Stimulated activated CD4-positive, alpha-beta T cell treated with anti-CD3 and anti-CD28 coated beads, Interleukin-1b, Interleukin-23, amount 100 ng/mL, for 48 hours (primary cell): ENCODE measurements at regions not wholly inside any gene's neighbourhood (a gene's known extent, or its start where the extent isn't known, plus 50 kb on each side); places are given as distances from the start of the nearest gene placed in this dataset.

Experiments used
- DNase-seq: peaks from one replicate; pipeline ENCODE4 v3.0.0-alpha.2; 2020

DNA sequence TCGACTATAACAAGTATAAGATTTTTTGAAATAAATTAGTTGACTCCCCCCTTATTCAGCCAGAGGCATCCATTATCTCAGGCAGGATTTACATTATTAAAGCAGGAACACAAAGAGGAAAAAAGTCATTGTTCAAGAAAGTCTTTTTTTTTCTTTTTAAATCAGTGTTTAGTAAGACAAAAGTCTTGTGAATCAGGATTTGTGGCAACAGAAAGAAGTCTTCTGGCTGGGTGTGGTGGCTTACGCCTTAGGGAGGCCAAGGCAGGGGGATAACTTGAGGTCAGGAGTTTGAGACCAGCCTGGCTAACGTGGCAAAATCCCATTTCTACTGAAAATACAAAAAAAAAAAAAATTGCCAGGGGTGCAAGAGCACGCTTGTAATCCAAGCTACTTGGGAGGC, 505.5 kb downstream of the LMO4 start:
- no peak for DNase-seq

DNA sequence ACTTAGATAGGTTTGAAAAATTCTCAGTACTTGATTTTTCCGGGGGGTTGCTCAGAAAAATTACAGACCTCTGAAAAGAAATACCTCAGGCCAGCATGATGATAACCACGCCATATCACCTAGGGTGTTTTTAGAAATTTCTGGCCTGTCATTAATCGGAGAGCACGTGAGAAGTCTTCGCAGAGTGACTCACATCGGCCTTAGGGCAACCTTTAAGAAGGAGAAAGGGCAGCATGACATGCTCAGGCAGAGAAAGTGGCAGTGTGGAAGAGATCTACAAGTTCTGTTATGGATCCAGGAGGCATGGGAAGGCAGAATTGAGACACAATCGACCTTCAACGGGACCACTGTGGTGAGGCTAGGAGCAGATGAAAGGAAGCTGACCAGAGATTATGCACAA, 506.3 kb downstream of the LMO4 start:
- no peak for DNase-seq

DNA sequence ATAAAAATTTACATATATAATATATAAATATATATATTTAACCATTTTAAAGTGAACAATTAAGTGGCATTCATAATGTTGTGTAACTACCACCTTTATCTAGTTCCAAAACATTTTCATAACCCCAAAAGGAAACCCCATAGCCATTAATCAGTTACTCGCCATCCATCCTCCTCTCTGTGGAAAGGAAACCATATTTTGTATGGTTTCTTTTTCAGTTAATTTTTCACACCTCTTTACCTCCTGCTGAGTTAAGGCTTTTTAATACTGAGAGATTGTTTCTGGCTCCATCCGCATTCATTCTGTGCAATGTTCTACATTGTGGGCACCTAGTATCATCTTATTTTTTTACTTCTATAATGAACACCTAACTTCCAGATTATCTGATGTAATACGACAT, 512.1 kb downstream of the LMO4 start:
- DNase-seq: no peak

DNA sequence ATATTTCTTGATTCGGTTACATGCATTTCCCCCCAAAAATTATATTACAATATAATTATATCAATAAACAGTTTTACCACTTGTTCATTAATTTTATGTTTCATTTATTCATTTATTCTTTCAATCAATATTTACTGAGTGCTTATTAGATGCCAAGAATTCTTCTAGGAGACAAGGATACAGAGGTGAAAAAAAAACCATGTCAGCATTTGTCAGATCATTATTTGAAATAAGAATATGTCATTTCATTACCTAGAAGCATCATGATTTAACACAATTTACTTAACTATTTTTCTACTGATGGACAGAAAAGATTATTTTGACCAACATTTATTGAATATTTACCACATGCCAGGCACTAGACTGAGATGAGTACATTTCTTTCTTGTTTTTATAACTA, 512.7 kb downstream of the LMO4 start:
- DNase-seq: no peak

DNA sequence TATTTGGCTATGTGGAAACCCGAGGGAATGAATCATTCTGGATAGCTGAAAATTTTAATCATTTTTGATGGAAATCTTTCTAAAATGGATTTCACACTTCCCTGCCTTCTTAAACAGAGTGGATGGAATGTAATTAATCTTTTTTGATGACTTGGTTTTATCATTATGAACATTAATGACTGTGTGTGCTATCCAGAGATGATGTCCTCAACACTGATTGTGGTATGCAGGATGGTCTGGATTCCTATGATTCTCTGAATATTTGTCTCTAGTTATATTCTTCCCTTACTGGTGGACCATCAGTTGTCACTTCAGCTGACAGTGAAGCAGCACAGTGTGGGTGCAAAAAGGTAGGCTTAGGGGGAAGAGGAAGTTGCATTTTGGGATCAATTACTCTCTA, 513.5 kb downstream of the LMO4 start:
- DNase-seq: no peak

DNA sequence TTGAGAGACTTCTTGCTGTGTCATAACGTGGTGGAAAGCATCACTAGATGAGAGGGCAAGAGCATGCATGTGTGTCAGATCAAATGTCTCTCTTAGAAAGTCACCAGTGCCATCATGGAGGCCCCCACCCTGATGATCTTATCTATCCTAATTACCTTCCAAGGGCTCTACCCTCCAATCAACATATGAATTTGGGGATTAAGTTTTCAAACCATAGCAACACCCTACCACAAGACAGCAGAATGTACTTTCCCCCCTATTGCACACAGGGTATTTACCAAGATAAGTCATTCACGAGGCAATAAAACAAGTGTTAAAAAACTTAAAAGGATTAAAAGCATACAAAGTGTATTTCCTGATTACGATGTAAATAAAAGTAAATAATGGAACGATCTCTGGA, 515.6 kb downstream of the LMO4 start:
- no peak for DNase-seq

DNA sequence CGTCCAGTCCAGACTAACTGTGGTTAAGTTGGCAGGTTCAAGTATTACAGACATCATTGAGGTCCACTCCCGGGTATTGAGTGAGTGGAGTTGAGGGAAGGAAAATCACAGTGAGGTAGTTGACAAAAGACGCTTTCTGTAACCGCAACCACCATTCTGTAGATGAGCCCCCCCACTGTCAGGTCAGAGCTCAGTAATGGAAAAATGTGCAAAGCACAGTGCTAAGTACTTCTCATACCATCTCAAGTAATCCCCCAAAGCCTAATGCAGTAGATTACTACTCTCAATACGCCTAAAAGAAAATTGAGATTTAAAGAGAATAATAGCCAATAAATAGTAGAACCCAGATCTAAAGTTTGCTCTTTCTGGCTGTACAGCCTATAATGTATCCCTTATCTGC, 522.8 kb downstream of the LMO4 start:
- no peak for DNase-seq

DNA sequence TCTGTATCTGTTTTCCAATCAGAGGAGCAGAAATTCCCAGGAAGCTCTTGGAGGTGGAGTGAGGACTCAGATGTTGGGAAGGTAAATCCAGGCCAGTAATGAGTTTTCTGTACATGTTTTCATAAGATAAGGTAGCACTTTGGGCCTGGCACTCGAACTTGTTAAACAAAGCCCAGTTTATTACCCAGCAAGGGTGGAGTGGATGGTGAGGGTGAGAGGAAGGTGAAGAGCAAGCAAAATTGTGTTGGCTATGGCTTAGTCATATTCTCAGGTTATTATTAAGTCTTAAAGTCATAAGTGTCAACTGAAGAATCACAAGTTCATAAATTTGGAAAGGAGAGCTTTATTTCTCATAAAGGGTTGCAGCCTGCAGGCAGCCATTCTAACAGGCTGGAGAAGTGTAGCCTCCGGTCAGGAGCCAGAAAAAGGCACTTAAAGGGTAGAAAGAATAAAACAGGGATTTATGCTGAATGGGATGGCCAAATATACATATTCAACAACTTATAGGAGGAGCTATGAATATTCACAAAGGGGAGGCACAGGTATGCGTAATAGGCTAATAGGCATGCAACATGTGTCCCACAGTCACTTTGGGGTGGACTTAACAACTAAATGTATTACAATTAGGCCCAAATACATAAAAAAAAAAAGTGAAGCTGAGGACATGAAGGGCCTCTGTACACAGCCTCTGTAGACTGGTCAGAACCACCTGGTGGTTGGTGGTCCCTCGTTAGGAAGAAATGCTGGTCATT, 523.9 kb downstream of the LMO4 start:
- no peak for DNase-seq

DNA sequence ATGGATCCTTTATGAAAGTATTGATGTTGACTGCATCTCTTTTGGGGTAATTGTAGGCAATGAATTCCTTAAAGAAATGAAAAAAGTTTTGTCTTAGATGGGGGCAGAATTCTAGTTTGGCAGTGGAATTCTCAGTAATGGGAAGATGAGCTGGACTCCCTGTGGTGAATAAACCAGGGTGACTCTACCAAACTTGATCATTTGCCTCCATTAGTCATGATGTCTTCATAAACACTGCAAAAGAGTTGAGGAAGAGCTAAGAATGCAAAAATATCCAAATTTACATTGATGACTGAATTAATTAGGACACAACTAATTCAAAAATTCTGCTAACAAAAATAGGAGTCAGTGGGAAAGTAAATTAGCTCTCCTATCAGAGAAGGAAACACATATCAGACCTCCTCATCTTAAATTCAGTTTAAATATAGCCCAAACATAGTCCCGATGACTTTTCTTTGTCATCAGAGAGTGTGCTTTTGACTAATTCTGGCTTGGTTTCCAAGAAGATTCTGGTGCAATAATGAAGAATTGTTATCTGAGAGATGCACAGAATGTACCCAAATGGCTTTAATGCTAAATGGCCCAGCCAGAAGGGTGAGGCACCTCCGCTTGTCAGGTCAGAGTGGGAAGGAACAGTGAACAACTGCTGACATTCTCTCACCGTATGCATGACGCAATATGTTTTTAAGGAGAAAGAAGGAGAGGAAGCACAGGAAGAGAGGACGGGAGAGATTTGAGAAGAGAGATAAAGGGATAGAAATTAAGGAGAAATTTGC, 525.1 kb downstream of the LMO4 start:
- no peak for DNase-seq

DNA sequence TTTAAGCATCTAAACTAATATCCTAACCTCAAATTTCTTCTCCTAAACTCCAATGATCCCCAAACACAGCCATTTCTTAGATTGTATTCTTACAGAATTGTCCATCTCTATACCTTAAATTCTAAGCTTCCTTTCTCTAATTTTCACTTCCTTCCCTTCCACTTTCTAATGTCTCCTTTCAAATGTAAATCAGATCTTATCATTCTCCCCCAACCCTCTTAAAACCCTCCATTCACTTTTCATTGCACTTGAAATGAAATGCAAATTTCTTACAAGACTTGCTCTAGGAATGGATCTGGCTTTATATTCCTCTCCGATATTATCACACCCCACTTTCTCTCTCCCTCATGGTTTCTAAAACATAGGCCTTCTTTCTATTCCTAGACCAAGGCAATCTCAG, 534.6 kb downstream of the LMO4 start:
- no peak for DNase-seq

DNA sequence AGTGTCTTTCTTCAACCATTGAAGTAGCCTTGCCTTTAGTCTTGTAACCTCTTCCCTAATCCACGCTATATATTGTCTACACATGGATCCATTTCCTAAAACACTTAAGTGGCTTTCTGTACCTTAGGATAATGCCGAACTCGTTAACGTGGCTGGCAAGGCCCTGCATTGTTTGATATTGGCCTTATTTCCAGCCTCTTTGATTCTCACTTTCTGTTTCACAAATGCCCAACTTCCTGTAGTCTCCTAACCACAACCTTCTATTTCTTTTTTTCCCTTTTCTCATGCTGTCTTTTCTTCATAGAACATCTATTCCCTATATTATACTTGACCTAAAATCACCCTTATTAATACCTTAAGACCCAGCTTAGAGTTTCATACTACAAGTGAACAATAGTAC, 536.0 kb downstream of the LMO4 start:
- no peak for DNase-seq

DNA sequence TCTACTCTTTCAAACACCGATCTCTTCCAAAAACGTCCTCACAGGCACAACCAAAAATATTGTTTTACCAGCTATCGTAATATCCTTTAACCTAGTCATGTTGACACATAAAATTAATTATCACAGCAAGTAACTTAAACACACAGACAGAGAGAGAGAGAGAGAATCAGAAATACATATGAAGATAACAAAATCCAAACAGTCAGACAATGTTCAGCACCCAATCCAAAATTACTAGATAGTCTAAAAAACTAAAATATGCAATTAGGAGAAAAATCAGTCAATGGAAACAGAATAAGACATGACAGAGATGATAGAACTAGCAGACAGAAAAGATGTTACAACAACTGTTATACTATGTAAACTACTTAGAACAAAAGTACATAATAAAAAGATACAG, 537.7 kb downstream of the LMO4 start:
- no peak for DNase-seq

DNA sequence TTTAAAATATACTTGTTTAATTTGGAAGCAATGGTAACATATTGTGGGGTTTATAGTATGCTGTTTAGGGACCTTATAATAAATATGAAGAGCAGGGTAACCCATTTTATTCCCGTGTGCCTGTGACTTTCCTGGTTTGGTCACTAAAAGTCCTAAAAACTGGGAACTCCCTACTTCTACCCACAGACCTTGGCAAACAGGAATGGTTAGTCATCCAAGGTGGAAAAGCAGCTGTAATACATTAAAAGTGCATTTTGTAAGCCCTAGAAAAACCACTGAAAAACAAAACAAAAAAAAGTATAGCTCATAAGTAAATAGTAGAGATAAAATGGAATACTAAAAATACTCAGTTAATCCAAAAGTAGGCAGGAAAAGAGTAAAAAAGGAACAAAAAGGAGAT, 538.9 kb downstream of the LMO4 start:
- DNase-seq: no peak

DNA sequence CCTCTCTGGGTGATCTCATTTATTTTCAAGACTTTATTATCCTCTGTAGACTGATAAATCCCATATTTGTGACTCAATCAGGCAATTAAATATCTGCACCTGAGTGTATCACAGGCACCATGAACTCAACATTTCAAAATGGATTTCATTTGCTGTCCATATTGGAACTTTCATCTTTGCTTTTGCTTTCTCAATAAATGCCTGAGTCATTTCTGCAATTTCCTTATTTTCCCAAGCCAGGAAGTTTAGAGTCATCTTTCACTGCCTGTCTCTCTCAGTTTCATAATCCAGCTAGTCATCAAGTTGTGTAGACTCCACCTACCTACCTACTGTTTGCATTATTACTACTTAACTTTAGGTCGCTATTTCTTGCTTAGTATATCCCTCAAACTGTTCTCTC, 540.9 kb downstream of the LMO4 start:
- no peak for DNase-seq

DNA sequence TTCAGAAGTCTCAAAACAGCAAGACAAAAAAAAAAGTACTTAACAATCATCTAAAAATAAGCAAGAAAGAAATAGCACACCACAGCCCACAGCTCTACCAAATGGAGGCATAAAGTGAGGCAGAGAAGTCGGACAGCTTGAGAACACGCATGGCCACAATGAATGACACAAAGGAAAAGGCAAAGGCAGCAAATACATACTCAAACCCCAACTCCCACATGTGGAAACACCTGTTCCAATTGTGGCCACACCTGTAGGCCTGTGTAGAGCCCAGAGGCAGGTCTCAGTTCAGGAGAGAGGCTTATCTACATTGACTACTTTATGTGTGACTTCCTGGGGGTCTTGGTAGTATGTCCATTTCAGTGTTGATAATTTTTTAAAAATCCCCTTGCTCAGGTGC, 543.5 kb downstream of the LMO4 start:
- DNase-seq: no peak

DNA sequence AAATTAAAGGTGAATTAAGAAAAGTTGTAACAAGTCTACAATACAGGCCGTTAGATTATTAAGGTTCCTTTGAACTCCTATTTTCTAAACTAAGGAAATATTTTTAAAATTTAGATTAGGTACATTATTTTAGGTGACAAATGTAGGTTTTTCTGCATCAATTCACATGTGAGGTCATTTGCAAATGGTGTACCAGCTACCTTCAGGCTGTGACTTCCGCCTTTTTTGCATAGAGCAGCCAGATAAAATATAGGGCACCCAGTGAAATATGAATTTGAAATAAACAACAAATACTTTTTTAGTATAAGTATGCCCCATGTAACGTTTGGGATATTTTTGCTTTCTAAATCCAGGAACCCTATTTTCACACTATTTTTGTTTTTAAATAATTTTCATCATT, 544.0 kb downstream of the LMO4 start:
- no peak for DNase-seq

DNA sequence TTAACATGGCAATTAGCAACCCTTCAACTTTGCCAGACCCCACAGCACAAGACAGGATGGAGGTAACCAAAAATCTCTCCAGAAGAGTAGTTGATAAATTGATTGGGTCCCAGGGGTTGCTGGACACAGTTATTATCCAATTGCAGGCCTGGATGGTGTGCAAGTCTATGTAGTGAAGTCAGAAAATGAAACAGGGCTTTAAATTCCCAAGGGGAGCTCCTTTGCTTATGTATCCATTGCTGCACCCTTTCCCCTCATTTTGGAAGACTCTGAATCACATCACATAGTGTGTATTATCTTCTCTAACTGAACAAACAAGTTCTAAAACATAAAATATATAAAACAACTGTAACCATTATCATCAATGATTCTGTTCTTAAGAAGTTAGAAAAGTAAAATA, 550.2 kb downstream of the LMO4 start:
- DNase-seq: no peak

DNA sequence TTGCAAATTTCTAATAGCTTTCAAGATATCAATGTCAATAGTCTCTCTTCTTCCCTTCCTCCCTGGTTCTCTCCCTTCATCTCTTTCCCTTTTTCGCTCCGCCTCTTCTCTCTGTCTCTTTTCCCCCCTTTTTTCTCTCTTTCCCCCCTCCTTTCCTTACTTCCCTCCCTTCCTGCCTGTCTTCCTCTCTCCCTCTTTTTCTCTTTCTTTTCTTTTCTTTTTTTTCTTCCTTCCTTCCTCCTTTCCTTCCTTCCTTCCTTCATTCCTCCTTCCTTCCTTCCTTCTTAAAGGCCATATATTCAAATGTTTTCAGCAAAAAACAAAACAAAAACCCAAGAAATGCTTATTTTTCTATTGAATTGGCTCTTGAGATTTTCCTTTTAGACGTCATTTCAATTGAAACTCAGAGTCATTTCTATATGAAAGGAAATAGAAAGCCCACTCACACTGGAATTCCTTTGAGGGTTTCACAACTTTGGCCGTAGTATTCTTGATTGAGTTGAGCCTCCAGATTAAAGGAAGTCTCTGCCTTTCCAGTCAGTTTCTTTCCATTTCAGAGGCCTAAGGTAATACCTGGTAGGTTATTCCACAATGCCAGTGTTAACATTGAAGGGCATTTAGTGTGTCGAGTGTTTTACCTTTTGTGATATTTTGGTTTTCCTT, 551.5 kb downstream of the LMO4 start:
- no peak for DNase-seq

DNA sequence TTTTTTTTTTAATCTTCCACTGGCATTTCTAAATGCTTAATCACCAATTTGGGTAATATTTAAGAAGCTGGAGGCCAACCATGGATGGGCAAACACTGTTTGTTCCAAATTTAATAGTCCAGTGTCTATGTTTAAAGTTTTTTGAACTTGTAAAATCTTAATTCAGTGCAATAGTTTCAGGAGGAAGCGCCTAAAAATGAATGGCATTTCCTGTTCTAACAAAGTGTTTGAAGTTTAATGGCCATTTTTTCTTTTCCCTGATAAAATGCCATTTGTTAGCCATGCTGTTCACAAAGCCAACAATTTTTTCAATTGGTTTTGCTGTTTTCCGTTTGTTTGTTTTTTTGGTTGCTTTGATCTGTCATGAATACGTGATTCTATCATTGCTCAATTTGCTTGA, 552.1 kb downstream of the LMO4 start:
- DNase-seq: no peak

DNA sequence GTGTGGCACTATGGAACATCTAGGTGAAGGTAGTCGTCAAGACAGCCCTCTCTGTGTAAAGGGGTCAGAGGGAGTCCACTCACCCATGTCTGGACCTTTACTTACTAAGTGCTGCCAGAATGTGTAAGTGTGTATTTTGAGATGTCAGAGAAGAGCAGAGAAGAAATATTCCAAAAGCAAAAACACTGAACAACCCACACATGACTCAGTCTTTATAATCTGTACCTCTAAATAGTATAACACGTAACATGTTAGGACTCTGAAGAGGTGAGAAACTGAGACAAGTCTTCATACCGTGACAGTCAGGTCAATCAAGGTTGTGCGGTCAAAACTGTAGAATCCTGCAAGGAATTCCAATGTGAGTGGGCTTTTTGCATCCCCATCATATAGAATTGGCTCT, 555.2 kb downstream of the LMO4 start:
- DNase-seq: no peak

DNA sequence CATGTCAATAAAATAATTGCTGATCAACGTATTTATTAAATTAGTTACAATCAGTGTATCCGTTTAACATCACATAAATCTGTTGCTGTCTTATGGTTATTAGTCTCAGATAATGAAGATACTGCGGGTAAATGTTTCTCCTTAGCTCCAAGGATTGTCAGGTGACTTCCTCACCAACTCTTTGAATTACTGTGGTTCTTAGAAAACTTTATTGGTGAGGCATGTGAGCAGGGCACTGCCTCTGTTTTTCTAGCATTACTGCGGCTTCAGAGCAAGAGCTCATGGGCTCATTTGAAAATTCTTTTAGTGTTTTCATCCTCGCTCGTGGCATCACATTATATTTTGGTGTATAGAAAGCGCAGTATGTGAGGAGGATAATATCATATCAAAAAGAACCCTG, 555.9 kb downstream of the LMO4 start:
- no peak for DNase-seq

DNA sequence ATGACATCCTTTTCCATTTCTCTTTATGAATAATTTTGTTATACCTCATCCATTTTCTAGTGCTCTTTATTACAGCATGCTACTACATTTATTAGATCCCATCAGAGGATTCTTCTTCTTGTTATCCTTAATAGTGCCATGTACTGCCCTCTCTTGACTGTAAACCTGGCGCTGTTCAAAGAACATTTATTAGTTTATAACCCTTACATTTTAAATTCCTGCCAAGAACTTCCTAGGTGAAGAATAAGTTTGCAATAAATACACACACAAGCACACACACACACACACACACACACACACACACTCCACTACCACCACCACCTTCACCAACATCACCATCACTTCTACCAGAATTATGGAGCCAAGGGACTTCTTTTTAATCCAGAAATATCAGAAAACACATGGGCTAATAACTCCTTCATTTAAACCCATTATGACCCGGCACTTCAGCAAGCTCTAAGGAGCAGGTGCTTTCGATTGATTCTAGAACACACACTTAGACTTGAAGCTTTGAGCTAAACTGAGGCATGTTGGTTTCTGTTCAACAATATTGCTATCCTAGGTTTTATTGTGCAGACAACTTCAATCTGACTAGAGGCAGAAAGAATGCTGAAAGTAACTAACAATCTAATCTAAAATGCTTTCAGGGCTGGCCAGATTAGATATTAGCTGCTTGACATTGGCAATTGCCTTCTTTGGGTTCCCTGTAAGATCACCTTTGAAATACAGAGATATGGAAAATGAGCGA, 556.8 kb downstream of the LMO4 start:
- no peak for DNase-seq

DNA sequence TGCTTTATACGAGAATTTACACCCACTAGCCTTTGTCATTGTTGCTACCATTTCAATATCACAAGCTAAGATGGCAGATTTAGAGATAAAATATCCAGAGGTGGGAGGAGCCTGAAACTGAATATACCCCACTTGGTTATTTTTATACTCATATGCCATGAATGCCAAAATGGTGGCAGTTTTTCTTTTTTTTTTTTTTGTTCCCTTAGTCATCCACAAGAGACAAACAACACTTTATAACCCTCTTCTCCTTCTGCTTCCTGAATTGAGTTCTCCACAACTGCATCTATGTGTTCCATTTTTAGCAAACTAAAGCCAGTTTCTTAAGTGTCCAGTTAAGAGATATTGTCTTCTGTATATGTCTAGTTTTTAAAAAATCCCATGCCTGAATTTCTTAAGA, 558.4 kb downstream of the LMO4 start:
- DNase-seq: no peak

DNA sequence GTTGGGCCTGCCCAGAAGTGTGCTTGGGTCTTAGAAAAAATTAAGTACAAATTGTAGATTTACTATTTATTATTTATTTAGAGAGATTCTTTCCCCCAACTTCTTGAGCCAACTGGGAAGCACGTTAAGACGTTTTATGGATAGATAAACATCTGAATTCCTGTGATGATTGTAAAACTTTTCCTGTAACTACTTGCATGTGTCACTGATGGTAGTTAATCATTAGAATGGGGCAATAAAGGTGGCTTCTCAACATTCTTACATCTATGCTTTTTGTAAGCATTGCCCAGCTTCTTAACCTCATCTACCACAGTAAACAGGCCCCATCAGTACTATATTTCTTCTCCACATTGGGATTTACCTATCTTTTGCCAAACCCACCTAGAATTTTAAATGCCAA, 559.8 kb downstream of the LMO4 start:
- no peak for DNase-seq
